ENCODE measurements at regions not wholly inside any gene's neighbourhood (a gene's known extent, or its start where the extent isn't known, plus 50 kb on each side); places are given as distances from the start of the nearest gene placed in this dataset.

- TF ChIP-seq ATF2 (IDR thresholded peaks at IDR 0.05; ENCODE audit: low read length) (no peak), TEAD4 (IDR thresholded peaks at IDR 0.05; ENCODE audit: low read depth, low read length) (no peak), CHD2 (IDR thresholded peaks at IDR 0.05; ENCODE audit: low read length) (no peak), CREB1 (IDR thresholded peaks at IDR 0.05) (no peak), MAX (IDR thresholded peaks at IDR 0.05) (no peak), RAD21 (IDR thresholded peaks at IDR 0.05 in 1 of 2, conservative IDR thresholded peaks at IDR 0.05 in 1 of 2; ENCODE audit: low read depth in 2 of 2, low read length in 2 of 2) (no peak), JUN (IDR thresholded peaks at IDR 0.05; ENCODE audit: low read depth, low read length) (no peak)
These were observed 290.1 kb downstream of the NEBL start (continued) for GRCh38 chr10:20606985-20607384.

Data from H1 (cell line).